WTC11 (cell line): ENCODE measurements at regions not wholly inside any gene's neighbourhood (a gene's known extent, or its start where the extent isn't known, plus 50 kb on each side); places are given as distances from the start of the nearest gene placed in this dataset.

Experiments used
- ATAC-seq: fragments of 200-7000 bp; cut with Tn5 transposase; 2 replicates; pipeline ENCODE4 v1.10.0; 2021; ENCODE audit warnings: mild to moderate bottlenecking, moderate library complexity
- CTCF ChIA-PET: fragments of 300-600 bp; sonication (Branson Sonifier 250); formaldehyde crosslinking; loops from one replicate; lab custom pipeline; 2021; ENCODE audit warnings: antibody characterized with exemption; lab: Charles Lee
- POLR2A ChIA-PET: fragments of 350-600 bp; sonication (Branson Sonifier 250); formaldehyde crosslinking; loops from one replicate; lab custom pipeline; 2021; ENCODE audit warnings: antibody characterized with exemption; lab: Charles Lee
- DNase-seq: peaks from one replicate; pipeline ENCODE4 v3.0.0; 2021; ENCODE audit warnings: low spot score
- H3K27ac Mint-ChIP-seq: 2 replicates; pipeline ENCODE4 v1.8.0; 2021; ENCODE audit warnings: mixed read lengths
- H3K27me3 Mint-ChIP-seq: 2 replicates; pipeline ENCODE4 v1.8.0; 2021; ENCODE audit warnings: low read depth, mild to moderate bottlenecking, moderate library complexity, mixed read lengths
- H3K36me3 Mint-ChIP-seq: 2 replicates; pipeline ENCODE4 v1.8.0; 2021; ENCODE audit warnings: mixed read lengths
- H3K4me1 Mint-ChIP-seq: 2 replicates; pipeline ENCODE4 v1.8.0; 2022; ENCODE audit warnings: mixed read lengths
- H3K4me3 Mint-ChIP-seq: 2 replicates; pipeline ENCODE4 v1.8.0; 2021; ENCODE audit warnings: mild to moderate bottlenecking, moderate library complexity, mixed read lengths
- H3K9me3 Mint-ChIP-seq: 2 replicates; pipeline ENCODE4 v1.8.0; 2021; ENCODE audit warnings: mixed read lengths
- CBFB ChIP-seq: sonication (generic); formaldehyde crosslinking; IDR thresholded peaks from 2 replicates; pipeline ENCODE4 v1.8.1; 2022; ENCODE audit warnings: mild to moderate bottlenecking, low read depth, missing genetic modification reagents
- ESRRA ChIP-seq: sonication (generic); formaldehyde crosslinking; IDR thresholded peaks from 2 replicates; pipeline ENCODE4 v1.8.1; 2022; ENCODE audit warnings: mild to moderate bottlenecking, missing genetic modification reagents, borderline replicate concordance
- FOXK1 ChIP-seq: sonication (generic); formaldehyde crosslinking; IDR thresholded peaks from 2 replicates; pipeline ENCODE4 v1.8.0; 2022; ENCODE audit warnings: mild to moderate bottlenecking, moderate library complexity, missing genetic modification reagents
- GABPB1 ChIP-seq: sonication (generic); formaldehyde crosslinking; IDR thresholded peaks from 2 replicates; pipeline ENCODE4 v1.8.1; 2023; ENCODE audit warnings: mild to moderate bottlenecking, missing genetic modification reagents
- GRHL2 ChIP-seq: fragments of 250-450 bp; sonication (Bioruptor Pico); IDR thresholded peaks from 2 replicates; pipeline ENCODE4 v1.8.0; 2022; ENCODE audit warnings: mild to moderate bottlenecking, moderate library complexity; ENCODE audit not compliant: insufficient replicate concordance, severe bottlenecking
- HMGA2 ChIP-seq: fragments of 250-450 bp; sonication (Bioruptor Pico); IDR thresholded peaks from 2 replicates; pipeline ENCODE4 v1.4.0; 2021; ENCODE audit warnings: mild to moderate bottlenecking, moderate library complexity
- JAZF1 ChIP-seq: fragments of 250-450 bp; sonication (Bioruptor Pico); IDR thresholded peaks from 2 replicates; pipeline ENCODE4 v1.9.0; 2021; ENCODE audit warnings: moderate library complexity, mild to moderate bottlenecking, inconsistent platforms
- KAT7 ChIP-seq: sonication (generic); formaldehyde crosslinking; IDR thresholded peaks from 2 replicates; pipeline ENCODE4 v1.8.1; 2023; ENCODE audit warnings: missing genetic modification reagents, mild to moderate bottlenecking, borderline replicate concordance
- MYBL2 ChIP-seq: sonication (generic); formaldehyde crosslinking; IDR thresholded peaks from 2 replicates; pipeline ENCODE4 v1.8.1; 2023; ENCODE audit warnings: mild to moderate bottlenecking, moderate library complexity, missing genetic modification reagents
- NR2C2 ChIP-seq: sonication (generic); formaldehyde crosslinking; IDR thresholded peaks from 2 replicates; pipeline ENCODE4 v1.8.0; 2022; ENCODE audit warnings: mild to moderate bottlenecking, missing genetic modification reagents
- OVOL2 ChIP-seq: fragments of 250-450 bp; sonication (Bioruptor Pico); IDR thresholded peaks from 2 replicates; pipeline ENCODE4 v1.9.0; 2021; ENCODE audit warnings: mild to moderate bottlenecking, borderline replicate concordance
- RELA ChIP-seq: sonication (generic); formaldehyde crosslinking; IDR thresholded peaks from 2 replicates; pipeline ENCODE4 v1.8.1; 2022; ENCODE audit warnings: missing genetic modification reagents, mild to moderate bottlenecking, borderline replicate concordance
- SMAD3 ChIP-seq: sonication (generic); formaldehyde crosslinking; IDR thresholded peaks from 2 replicates; pipeline ENCODE4 v1.8.0; 2022; ENCODE audit warnings: missing genetic modification reagents, mild to moderate bottlenecking, borderline replicate concordance
- SMAD4 ChIP-seq: sonication (generic); formaldehyde crosslinking; IDR thresholded peaks from 2 replicates; pipeline ENCODE4 v1.8.0; 2022; ENCODE audit warnings: mild to moderate bottlenecking, missing genetic modification reagents
- SOX15 ChIP-seq: fragments of 250-450 bp; sonication (Bioruptor Pico); IDR thresholded peaks from 2 replicates; pipeline ENCODE4 v1.9.0; 2021; ENCODE audit warnings: mild to moderate bottlenecking
- SP1 ChIP-seq: sonication (generic); formaldehyde crosslinking; conservative IDR thresholded peaks from 2 replicates; pipeline ENCODE4 v1.8.1; 2022; ENCODE audit warnings: missing genetic modification reagents
- TP53 ChIP-seq: sonication (generic); formaldehyde crosslinking; IDR thresholded peaks from 2 replicates; pipeline ENCODE4 v1.8.1; 2023; ENCODE audit warnings: mild to moderate bottlenecking, missing genetic modification reagents
- ZNF121 ChIP-seq: sonication (generic); formaldehyde crosslinking; IDR thresholded peaks from 2 replicates; pipeline ENCODE4 v1.8.0; 2023; ENCODE audit warnings: missing genetic modification reagents
- ZNF317 ChIP-seq: sonication (generic); formaldehyde crosslinking; IDR thresholded peaks from 2 replicates; pipeline ENCODE4 v1.8.1; 2023; ENCODE audit warnings: low read depth, mild to moderate bottlenecking, moderate library complexity, missing genetic modification reagents, borderline replicate concordance
- TF ChIP-seq, protein P1 (sequence below): sonication (generic); formaldehyde crosslinking; IDR thresholded peaks from 2 replicates; pipeline ENCODE4 v1.8.0; 2022; ENCODE audit warnings: mild to moderate bottlenecking, missing genetic modification reagents
- TF ChIP-seq, protein P2 (sequence below): sonication (generic); formaldehyde crosslinking; IDR thresholded peaks from 2 replicates; pipeline ENCODE4 v1.8.1; 2022; ENCODE audit warnings: low read depth, missing genetic modification reagents, borderline replicate concordance
- TF ChIP-seq, protein P3 (sequence below): sonication (generic); formaldehyde crosslinking; IDR thresholded peaks from 2 replicates; pipeline ENCODE4 v1.8.1; 2022; ENCODE audit warnings: low read depth, mild to moderate bottlenecking, moderate library complexity, missing genetic modification reagents, borderline replicate concordance
- TF ChIP-seq, protein P4 (sequence below): sonication (generic); formaldehyde crosslinking; IDR thresholded peaks from 2 replicates; pipeline ENCODE4 v1.8.1; 2022; ENCODE audit warnings: mild to moderate bottlenecking, moderate library complexity, missing genetic modification reagents

DNA sequence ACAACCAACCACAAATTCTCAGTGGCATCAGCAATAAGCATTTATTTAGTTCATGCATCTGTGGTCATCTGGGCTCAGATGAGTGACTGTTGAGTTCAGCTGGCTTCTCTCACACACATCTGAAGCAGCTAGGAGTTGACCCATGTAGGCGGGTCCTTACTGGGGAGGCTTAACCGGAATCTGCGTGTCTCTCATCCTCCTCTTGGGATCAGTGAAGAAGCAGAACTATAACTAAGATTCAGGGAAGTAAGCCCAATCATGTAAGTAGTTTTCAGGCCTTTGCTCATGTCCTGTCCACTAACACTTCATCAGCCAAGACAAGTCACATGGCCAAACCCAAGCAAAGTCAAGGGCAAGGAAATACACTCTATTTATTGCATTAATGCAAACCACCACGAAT, 236.2 kb downstream of the C11orf87 start:
- Mint-ChIP-seq H3K9me3 (no peaks in the 10 kb centered on the region), H3K27ac (no peak overlapping the region), H3K36me3 (no peaks in the 10 kb centered on the region), H3K27me3 (no peaks in the 10 kb centered on the region), H3K4me1 (no peaks in the 10 kb centered on the region), H3K4me3 (no peak overlapping the region)
- TF ChIP-seq SMAD4 = no peak
- TF ChIP-seq ESRRA (CRISPR knock-in tag) = no peak
- no peak for TF ChIP-seq CBFB (CRISPR knock-in tag)
- no peak for TF ChIP-seq GRHL2 (CRISPR knock-in tag)
- no peak for TF ChIP-seq ZNF317 (CRISPR knock-in tag)
- TF ChIP-seq GABPB1 = no peak
- TF ChIP-seq TP53 (CRISPR knock-in tag) = no peak
- no peak for TF ChIP-seq NR2C2 (CRISPR knock-in tag)
- TF ChIP-seq KAT7 (CRISPR knock-in tag) = no peak
- no peak for TF ChIP-seq JAZF1
- no peak for TF ChIP-seq OVOL2
- TF ChIP-seq, protein P1, sequence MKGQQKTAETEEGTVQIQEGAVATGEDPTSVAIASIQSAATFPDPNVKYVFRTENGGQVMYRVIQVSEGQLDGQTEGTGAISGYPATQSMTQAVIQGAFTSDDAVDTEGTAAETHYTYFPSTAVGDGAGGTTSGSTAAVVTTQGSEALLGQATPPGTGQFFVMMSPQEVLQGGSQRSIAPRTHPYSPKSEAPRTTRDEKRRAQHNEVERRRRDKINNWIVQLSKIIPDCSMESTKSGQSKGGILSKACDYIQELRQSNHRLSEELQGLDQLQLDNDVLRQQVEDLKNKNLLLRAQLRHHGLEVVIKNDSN (CRISPR knock-in tag) = no peak
- TF ChIP-seq RELA (CRISPR knock-in tag) = no peak
- TF ChIP-seq SP1 = no peak
- no peak for TF ChIP-seq ZNF121 (CRISPR knock-in tag)
- DNase-seq (no peak), ATAC-seq (no peak)
- CTCF ChIA-PET = no interaction called here
- POLR2A ChIA-PET = no interaction called here

DNA sequence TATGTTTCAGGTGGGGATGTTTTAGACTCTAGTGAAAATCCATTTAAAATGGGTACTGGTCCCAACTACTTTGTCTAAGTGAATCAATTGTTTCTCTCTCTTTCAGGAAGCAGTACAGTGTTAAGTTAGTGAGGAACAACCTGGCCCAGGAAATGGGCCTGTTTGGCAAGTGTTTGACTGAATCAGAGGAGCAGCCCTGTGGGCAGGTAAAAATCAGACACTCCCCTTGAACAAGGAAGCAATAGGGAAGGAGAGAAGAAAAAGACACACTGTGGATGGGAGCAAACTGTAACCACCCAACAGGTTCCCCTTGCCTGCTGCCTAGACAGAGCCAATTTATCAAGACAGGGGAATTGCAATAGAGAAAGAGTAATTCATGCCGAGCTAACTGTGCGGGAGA, 245.7 kb downstream of the C11orf87 start:
- TF ChIP-seq, protein P2, sequence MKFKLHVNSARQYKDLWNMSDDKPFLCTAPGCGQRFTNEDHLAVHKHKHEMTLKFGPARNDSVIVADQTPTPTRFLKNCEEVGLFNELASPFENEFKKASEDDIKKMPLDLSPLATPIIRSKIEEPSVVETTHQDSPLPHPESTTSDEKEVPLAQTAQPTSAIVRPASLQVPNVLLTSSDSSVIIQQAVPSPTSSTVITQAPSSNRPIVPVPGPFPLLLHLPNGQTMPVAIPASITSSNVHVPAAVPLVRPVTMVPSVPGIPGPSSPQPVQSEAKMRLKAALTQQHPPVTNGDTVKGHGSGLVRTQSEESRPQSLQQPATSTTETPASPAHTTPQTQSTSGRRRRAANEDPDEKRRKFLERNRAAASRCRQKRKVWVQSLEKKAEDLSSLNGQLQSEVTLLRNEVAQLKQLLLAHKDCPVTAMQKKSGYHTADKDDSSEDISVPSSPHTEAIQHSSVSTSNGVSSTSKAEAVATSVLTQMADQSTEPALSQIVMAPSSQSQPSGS = no peak
- TF ChIP-seq SMAD3 = no peak
- TF ChIP-seq FOXK1 (CRISPR knock-in tag) = no peak
- TF ChIP-seq, protein P3, sequence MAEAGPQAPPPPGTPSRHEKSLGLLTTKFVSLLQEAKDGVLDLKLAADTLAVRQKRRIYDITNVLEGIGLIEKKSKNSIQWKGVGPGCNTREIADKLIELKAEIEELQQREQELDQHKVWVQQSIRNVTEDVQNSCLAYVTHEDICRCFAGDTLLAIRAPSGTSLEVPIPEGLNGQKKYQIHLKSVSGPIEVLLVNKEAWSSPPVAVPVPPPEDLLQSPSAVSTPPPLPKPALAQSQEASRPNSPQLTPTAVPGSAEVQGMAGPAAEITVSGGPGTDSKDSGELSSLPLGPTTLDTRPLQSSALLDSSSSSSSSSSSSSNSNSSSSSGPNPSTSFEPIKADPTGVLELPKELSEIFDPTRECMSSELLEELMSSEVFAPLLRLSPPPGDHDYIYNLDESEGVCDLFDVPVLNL (CRISPR knock-in tag) = no peak
- TF ChIP-seq SOX15 (CRISPR knock-in tag) = no peak
- TF ChIP-seq, protein P4, sequence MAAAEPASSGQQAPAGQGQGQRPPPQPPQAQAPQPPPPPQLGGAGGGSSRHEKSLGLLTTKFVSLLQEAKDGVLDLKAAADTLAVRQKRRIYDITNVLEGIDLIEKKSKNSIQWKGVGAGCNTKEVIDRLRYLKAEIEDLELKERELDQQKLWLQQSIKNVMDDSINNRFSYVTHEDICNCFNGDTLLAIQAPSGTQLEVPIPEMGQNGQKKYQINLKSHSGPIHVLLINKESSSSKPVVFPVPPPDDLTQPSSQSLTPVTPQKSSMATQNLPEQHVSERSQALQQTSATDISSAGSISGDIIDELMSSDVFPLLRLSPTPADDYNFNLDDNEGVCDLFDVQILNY = no peak
- no peak for TF ChIP-seq HMGA2 (CRISPR knock-in tag)
- TF ChIP-seq MYBL2 (CRISPR knock-in tag) = no peak
- CTCF ChIA-PET = no interaction called here
- DNase-seq = no peak
- POLR2A ChIA-PET = no interaction called here
- Mint-ChIP-seq H3K9me3 (peaks cover 19% of the 10 kb centered on the region), H3K4me1 (peaks cover 3% of the 10 kb centered on the region; the same call in 1 of the 2 replicates), H3K36me3 (peaks cover 7% of the 10 kb centered on the region), H3K27me3 (no peaks in the 10 kb centered on the region), H3K27ac (no peak overlapping the region), H3K4me3 (no peak overlapping the region)
- ATAC-seq = no peak
